HG03139 (cell line): ENCODE measurements at regions not wholly inside any gene's neighbourhood (a gene's known extent, or its start where the extent isn't known, plus 50 kb on each side); places are given as distances from the start of the nearest gene placed in this dataset.

Experiments used
- ATAC-seq: cut with Tn5 transposase; IDR thresholded peaks from one replicate; pipeline ENCODE4 v1.9.1; 2021; ENCODE audit not compliant: unreplicated experiment

DNA sequence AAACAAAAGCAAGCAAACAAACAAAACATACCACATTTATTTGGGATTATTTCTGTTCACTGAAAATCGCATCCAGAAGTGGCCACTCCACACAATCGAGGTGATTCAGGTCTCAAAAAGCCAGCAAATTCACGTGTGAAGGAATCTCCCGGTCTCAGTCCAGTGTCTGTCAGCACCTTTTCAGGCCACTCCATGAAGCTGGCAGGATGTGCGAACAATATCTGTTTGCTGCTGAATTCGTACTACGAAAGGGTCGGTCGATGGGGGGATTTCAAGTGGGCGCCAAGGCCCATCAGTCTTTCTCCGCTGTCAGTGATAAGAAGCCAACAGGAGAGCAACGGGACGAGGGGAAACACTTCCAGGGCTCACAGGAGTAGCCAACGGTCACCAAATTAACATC lies 505.1 kb downstream of the IRX1 start:
- no peak for ATAC-seq

DNA sequence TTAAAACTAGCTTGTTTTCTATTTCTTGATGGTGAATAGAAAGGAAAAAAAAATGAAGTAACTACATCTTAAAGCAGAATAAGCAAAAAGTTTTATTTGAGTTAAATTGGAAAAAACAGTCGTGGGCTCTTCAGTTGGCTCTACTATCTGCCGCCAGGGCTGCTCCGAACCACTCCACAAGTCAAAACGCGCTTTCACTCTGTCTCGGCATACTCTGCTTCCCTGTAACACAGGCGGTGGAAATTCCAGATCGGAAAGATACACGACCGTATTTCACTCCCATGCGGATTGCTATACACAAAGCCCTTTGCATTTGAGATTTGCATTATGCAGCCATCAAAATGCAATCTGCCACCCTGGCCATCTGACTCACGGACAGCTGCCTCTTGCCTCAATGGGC lies 505.6 kb downstream of the IRX1 start:
- no peak for ATAC-seq

DNA sequence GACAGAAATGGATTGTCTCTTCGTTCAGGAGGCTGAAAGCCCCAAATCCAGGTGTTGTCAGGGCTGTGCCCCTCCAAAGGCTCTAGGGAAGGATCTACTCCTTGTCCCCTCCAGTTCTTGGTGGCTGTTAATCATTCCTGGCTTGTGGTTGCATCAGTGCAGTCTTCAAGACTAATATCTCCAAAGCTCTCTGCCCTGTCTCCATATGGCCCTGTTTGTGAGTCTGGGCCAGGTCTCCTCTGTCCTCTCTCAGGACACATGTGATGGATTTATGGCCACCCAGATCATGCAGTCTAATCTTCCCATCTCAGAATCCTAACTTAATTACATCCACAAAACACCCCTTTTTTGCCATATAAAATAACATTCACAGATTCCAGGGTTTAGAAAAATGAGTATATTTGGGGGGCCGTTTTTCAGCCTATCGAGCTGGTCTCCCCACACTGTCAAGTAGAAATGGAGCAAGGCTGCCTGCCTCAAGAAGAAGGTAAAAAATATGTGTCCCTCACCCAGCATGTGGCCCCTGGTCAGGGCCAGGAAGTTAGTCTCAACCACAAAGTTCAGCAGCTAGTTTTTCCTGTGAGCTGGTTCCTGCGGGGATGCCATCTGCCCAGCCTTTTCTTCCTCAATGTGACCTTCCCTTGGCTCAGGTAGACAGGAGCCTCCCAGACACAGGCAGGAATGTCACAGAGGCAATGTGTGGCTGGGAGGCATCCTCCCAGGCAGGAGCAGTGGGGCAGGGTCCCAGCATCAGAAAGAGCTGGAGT lies 509.4 kb downstream of the IRX1 start:
- no peak for ATAC-seq

DNA sequence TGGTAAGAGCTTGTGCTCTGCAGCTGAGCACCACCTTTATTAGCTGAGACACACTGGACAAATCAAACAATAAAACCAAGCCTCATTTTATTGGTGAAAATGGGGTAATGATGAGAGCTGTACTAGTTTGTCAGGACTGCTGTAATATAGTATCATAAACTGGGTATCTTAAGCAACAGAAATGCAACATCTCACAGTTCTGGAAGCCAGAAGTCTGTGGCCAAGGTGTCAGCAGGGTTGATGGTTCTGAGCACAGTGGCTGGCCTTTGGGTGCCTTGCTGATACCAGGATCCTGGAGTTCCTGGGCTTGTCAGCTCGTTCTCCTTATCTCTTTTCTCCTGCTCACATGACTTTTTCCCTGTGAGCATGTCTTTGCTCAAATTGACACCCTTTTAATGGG lies 513.1 kb downstream of the IRX1 start:
- ATAC-seq: no peak

DNA sequence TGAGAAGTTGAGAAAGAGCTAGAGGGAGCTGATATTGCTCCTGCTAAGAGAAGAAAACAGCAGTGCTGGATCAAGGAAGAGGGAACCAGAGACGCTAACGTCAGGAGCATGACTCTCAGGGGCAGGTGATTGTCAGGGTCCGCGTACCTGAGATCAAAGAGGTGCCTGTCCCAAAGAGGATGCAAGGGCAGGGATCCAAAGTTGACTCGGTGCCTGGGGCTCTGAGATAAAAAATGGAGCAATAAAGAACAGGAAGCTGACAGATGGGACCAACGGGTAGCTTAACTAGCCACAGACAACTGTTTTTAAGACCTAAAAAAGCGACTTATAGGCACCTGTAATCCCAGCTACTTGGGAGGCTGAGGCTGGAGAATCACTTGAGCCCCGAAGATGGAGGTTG lies 517.8 kb downstream of the IRX1 start:
- ATAC-seq: no peak

DNA sequence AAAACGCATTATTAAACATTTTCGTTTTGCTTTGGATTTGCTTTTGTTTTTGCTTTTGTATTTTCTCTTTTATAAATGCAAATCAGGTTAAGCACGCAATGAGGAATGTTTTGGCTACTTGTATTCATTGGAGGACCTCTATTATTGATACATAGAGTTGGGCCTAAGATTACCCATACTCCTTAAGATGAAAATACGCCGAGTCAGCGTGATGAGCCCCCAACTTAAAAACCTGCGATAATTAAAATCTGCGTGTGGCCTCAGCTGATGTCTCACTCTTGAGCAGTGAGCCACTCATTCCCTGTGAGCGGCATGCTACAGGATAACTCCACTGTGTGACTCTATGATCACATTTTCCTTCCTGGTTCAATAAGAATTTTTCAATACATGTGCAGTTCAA lies 518.3 kb downstream of the IRX1 start:
- ATAC-seq: no peak

DNA sequence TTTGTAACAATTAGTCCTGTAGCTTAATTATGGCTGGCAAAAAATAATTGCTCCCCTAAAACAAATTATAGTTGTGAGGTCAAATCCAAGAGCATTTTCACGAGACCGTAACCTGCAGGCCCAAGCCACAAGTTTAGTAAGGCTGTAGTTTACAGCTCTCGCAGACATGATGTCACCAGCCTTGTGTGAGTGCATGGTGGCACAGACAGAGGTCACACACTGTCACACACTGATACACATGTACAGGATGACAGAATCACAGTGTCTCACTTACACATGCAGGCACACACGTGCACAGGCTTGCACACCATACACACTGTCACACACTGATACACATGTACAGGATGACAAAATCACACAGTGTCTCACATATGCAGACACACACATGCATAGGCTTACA lies 518.8 kb downstream of the IRX1 start:
- no peak for ATAC-seq

DNA sequence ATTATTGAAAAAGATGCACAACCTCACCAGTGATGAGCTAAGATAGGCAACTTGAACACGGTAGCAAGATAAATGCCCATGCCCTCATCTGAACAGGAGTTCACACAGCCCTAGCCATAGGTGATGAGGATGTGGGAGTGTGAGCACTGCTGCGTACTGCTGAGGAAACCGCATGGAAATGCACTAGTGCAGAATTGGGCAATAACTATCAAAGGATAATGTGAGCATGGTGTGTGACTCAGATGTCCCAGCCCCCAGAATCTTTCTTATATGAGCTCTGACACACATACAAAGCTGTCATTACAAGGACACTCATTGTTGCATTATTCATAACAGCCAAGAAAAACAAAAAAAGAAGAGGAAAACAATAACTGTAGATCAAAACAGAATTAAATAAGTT lies 521.2 kb downstream of the IRX1 start:
- no peak for ATAC-seq

DNA sequence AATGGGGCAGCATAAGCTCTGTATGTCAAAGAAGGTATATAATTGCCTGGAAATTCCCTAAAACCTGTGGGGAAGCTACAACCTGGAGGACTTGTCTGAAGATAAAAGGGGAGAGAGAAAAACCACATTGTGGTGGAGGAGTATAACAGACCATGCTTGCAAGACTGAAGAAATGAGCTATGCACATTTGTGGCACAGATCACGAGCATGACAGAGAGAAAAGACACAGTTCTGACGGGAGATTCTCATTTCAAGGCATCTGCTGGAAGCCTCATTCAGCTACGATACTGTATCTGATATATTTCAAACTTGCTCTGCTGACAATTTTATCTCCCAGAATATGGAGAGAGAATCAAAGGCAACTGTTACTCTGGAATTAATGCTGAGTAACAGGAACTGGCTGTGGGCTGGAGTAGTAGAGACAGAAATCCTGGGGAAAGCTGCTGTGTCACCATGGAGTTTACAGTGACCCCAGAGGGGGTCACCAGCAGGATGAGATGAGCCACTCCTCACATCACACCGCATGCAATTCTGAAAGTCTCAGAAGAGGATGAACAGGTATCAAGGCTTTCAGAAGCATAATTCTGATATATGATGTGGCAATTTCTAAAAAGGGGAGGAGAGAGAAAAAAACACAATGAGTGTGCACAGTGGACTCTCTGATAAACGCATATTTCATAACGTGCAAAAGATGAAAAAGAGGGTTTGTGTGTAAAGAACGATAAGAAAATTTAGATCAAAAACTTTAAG lies 528.8 kb downstream of the IRX1 start:
- ATAC-seq: no peak

DNA sequence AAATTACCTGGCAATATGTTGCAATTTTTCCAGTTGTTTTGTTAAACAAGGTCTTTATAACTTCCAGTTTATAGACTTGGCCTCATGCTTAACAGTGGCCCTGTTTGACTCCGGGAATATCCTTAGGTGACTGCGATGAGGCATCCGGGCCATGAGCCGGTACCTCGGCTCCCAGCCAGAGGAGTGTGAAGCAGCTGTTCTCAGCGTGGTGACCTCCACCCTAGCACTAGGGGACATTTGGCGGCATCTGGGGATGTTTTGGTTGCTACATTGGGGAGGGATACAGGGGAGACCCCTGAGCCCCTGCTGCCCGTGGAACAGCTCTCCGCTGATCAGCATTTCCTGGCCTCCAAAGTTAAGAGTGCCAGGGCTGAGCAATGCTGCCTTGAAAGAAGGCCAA lies 533.4 kb downstream of the IRX1 start:
- no peak for ATAC-seq

DNA sequence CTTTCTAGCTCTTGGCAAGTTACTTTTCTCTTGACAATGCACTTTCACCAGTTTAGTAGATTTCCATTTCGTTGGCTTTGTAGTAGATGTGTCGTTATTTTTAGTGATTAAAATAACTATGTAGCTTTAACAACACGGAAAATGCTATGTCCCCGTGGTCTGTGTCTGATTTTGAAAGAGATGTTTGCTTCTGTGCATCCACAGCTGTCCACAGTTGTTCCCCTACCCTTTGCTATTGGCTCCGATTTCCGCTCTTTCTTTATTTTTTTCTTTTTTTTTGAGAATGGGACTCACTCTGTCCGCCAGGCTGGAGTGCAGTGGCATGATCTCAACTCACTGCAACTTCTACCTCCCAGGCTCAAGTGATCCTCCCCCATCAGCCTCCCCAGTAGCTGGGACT lies 533.9 kb downstream of the IRX1 start:
- no peak for ATAC-seq

DNA sequence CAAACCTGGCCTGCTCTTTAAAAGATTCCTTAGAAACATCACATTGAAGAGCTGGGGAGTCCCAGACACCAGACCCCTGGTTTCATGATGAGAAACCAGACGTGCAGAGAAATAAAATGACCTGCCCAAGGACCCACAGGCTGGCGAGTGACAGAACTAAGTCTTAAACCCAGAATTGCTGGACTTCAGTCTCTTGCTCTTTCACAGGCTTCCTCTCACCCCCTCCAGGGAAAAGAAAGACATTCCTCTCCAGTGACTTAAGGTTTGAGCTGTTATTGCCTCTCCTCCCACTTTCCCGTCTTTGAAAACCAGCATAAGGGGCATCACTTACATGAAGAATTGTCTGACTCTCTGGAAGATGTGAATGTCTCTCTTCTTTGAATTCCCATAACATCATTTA lies 535.2 kb downstream of the IRX1 start:
- ATAC-seq: no peak

DNA sequence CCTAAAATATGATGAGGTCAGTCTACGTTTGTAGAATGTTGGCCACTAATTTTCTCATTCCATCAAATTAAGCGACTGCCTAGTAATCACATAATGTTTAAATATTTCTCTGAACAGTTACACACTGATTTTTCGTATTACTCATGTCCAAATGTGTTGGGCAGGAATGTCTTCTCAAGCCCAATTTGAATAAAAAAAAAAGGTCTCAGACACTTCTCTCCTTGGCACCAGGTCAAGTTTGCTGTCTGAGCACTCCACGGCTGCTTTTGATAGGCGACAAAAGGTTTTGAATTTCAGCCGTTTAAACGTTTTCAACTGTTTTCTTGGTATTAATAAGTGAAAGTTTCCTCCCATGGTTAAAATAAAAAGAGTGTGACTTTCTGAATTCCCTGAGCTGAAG lies 542.1 kb downstream of the IRX1 start:
- no peak for ATAC-seq

DNA sequence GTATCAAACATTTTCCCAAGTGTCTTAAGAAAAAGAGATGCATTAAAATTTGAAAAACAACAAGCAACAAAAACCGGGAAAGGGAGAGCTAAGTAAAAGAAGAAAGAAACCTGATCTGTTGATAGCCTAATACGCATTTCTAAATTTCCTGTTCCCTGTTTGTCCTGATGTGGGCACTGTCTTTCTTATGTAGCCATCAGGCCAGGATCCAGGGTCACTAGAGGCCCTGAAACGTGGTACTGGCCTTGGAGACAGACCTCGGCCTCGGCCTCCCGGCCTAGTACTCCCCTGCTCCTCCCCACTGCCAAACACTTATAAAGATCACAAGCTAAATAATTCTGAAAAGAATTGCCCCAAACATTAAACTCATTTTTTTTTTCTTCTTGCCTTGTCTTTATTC lies 547.2 kb downstream of the IRX1 start:
- no peak for ATAC-seq

DNA sequence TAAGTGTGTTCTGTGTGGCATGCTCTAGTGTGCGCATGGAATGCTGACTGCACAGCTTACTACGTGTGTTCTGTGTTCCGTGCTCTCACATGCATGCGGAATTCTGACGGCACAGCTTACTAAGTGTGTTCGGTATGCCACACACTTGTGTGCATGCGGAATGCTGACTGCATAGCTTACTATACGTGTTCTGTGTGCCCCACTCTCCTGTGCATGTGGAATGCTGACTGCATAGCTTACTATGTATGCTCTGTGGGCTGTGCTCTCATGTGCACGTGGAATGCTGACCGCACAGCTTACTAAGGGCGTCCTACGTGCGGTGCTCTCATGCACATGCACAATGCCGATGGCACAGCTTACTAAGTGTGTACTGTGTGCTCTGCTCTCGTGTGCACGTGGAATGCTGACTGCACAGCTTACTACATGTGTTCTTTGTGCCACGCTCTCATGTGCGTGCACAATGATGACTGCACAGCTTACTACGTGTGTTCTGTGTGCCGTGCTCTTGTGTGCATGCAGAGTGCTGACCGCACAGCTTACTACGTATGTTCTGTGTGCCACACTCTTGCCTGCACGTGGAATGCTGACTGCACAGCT lies 548.9 kb downstream of the IRX1 start:
- no peak for ATAC-seq

DNA sequence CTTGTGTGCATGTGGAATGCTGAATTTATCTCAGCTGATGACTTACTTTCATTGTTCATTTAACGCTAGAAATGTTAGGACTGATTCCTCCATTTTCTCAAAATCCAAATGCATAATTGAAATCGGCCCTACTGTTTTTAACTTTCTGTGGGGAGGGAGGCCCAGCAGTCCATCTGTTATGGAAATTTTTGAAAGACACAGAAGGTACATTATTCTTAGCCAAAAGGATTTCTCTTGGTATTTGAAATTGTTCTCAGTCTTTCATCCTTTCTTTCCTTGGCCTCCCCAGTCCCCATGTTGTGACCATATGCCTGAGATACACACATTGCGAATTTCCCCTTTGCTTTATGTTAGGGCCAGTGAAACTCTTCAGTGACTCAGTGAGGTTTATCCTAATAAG lies 549.9 kb downstream of the IRX1 start:
- ATAC-seq: no peak

DNA sequence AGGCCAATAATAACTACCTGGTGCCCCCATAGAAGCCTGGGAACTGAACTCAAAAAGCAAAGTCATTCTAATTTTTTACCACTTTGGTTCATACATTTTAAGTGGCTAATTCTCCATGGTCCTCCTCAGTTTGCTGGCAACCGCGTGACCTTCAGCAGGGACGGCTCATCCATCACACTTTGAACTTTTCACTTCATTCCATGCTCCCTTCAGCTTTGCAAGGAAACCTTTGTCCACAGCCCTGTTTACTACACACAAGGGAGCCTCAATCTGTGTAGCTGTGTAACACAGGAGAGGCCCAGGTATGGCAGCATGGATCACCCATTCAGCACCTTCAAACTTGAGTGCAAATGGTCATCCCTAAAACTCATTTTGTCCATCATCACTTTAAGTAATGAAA lies 552.4 kb downstream of the IRX1 start:
- ATAC-seq: no peak

DNA sequence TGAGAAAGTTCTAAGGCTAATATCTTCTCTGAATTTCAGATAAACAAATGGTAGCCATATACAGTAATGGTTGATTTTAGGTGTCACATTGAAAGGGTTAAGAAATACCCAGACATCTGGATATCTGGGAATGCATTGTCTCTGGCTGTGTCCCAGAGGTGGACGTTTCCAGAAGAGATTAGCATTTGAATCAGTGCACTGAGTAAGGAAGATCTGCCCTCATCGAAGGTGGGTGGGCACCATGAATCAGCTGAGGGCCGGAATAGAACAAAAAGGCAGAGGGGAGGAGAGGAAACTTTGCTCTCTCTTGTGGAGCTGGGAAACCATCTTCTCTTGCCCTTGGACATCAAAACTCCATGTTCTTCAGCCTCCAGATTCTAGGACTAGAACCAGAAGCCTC lies 554.4 kb downstream of the IRX1 start:
- ATAC-seq: no peak

DNA sequence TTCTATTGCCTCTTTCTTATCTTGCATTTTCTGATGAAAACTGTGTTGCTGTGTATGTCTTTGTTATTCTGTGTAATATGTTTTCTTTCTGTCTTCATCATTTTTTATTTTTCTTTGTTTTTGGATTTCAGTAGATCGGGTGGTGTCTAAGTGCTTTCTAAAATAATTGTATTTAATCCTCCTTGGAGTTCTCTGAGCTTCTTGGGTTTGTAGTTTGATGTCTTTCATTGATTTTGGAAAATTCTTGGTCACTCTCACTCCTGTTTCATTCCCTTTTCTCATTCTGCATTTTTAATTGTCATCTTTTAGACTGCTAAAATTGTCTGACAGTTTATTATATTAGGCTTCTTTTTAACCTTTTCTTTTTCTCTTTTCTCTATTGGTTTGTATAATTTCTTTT lies 560.5 kb downstream of the IRX1 start:
- no peak for ATAC-seq

DNA sequence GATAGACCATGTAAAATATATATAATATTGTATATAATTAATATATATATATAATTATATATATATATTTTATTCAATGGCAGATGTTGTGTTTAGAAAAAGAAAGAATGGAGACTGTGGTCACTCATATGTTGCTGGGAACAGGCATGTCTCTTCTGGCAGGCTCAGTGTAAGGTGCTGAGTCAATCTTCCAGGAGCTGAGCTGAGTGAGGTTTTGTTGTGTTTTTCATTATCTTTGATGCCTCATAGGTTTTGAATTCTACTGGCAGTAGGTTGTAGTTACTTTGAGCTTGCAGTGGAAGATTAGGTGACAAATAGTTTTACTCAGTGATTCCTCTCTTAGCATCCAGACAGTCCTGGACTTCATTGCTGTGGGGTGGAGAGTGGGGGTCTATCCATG lies 561.3 kb downstream of the IRX1 start:
- no peak for ATAC-seq

DNA sequence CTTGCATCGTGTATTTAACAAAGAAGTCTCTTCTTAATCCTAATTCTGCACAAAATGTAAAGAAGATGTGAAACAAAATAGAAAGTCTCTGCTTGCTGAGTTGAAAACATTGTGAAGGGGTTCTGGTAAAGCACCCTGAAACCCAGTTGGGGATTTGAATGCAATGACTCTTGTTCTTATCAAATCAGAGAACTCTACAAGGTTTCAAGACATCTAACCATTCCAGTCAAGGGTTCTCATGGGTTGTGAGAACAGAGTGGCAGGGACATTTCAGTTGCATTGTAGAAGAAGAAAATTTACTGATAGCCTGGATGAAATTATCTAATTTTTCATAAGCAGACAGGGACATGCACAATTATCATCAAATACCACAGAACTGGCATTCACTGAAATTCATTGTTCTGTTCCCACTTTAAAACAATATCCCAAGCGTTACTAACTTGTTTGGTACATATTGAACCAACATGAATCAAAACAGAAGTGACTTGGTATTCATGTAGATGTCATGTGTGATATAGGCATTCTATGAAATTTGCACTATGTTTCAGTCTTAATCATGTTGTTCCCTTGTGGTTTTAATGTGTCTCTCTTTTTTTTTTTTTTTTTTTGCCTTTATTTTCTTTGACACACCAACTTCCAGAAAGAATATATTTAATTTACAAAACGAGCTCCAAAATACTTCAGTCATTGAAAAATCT lies 563.3 kb downstream of the IRX1 start:
- no peak for ATAC-seq

DNA sequence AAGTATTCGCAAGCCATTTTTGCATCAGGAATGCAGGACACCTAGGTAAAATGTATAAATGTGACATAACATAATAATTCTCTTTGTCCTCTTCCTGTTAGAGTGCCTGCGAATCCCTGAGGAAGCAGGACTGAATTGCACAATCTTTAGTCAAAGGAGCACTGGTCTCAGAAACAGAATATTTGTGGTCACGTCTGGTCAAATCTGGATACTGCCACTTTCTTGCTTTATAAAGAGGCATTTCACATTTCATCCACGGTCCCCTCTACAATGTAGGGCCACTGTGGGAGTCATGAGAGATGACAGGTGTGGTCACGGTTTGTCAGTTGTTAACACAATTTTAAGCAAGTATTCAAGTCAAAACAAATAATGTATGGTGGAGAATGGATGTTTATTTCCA lies 564.0 kb downstream of the IRX1 start:
- ATAC-seq: no peak
